ENCODE measurements at regions not wholly inside any gene's neighbourhood (a gene's known extent, or its start where the extent isn't known, plus 50 kb on each side); places are given as distances from the start of the nearest gene placed in this dataset.

- H3K27ac ChIP-seq (ENCODE audit: extremely low read depth, low read depth, low read length) = no peak overlapping the region
- no peaks in the 10 kb centered on the region for H3K4me1 ChIP-seq (ENCODE audit: control insufficient read depth, insufficient read depth, low read length)
- no peaks in the 10 kb centered on the region for H3K9me3 ChIP-seq (ENCODE audit: control insufficient read depth, insufficient read depth, low read depth, low read length)
- CTCF ChIA-PET = interaction anchor here (0.7 kb wide), 1 partner anchor 76 kb away, joined by 3 read pairs; no protein-coding TSS in a partner anchor
- no peak overlapping the region for H3K4me3 ChIP-seq (ENCODE audit: low read depth, low read length)
- POLR2A ChIA-PET = no interaction called here
- no peaks in the 10 kb centered on the region for H3K36me3 ChIP-seq (ENCODE audit: control insufficient read depth in 2 of 2, insufficient read depth in 1 of 2, low read length in 2 of 2)
- no peak for TF ChIP-seq ZNF514 (tag by site-specific recombination; IDR thresholded peaks at IDR 0.05)
- TF ChIP-seq KLF16 (tag by site-specific recombination; IDR thresholded peaks at IDR 0.05) = no peak
- TF ChIP-seq ZNF747 (tag by site-specific recombination; IDR thresholded peaks at IDR 0.05) = no peak
- TF ChIP-seq ZNF292 (tag by site-specific recombination; IDR thresholded peaks at IDR 0.05; ENCODE audit: borderline replicate concordance, low read depth) = no peak
- TF ChIP-seq ZBTB20 (tag by site-specific recombination; IDR thresholded peaks at IDR 0.05) = no peak
- TF ChIP-seq ZNF23 (tag by site-specific recombination; IDR thresholded peaks at IDR 0.05; ENCODE audit: borderline replicate concordance) = no peak
- no peak for TF ChIP-seq ZNF776 (tag by site-specific recombination; IDR thresholded peaks at IDR 0.05; ENCODE audit: borderline replicate concordance)
- no peak for TF ChIP-seq ZNF391 (tag by site-specific recombination; IDR thresholded peaks at IDR 0.05; ENCODE audit: borderline replicate concordance, low read depth)
- TF ChIP-seq KLF17 (tag by site-specific recombination; IDR thresholded peaks at IDR 0.05) = no peak
- no peak for TF ChIP-seq EGR2 (tag by site-specific recombination; IDR thresholded peaks at IDR 0.05; ENCODE audit: low read depth)
- TF ChIP-seq ZIC2 (tag by site-specific recombination; IDR thresholded peaks at IDR 0.05) = no peak
Measured at GRCh38 chr17:52283872-52284271, 125.4 kb upstream of the CA10 start.

- Histone ChIP-seq H3K4me3 (ENCODE audit: low read depth, low read length) (no peak overlapping the region), H3K9me3 (ENCODE audit: control insufficient read depth, insufficient read depth, low read depth, low read length) (no peaks in the 10 kb centered on the region), H3K4me1 (ENCODE audit: control insufficient read depth, insufficient read depth, low read length) (no peaks in the 10 kb centered on the region), H3K36me3 (ENCODE audit: control insufficient read depth in 2 of 2, insufficient read depth in 1 of 2, low read length in 2 of 2) (no peaks in the 10 kb centered on the region), H3K27ac (ENCODE audit: extremely low read depth, low read depth, low read length) (no peak overlapping the region)
- CTCF ChIA-PET = no interaction called here
- no peak for TF ChIP-seq RBAK (tag by site-specific recombination; IDR thresholded peaks at IDR 0.05)
- TF ChIP-seq ZNF140 (tag by site-specific recombination; IDR thresholded peaks at IDR 0.05) = no peak
- TF ChIP-seq HOXC10 (CRISPR knock-in tag; IDR thresholded peaks at IDR 0.05) = no peak
- TF ChIP-seq INSM2 (tag by site-specific recombination; IDR thresholded peaks at IDR 0.05) = no peak
- TF ChIP-seq YY2 (tag by site-specific recombination; IDR thresholded peaks at IDR 0.05) = no peak
- TF ChIP-seq ZNF707 (tag by site-specific recombination; IDR thresholded peaks at IDR 0.05) = no peak
- POLR2A ChIA-PET = no interaction called here
Measured at GRCh38 chr17:52276381-52277008, 118.0 kb upstream of the CA10 start.

GRCh38 chr17:52271781-52272180 lies 113.3 kb upstream of the CA10 start:
- H3K27ac ChIP-seq (ENCODE audit: extremely low read depth, low read depth, low read length) = no peak overlapping the region
- H3K9me3 ChIP-seq (ENCODE audit: control insufficient read depth, insufficient read depth, low read depth, low read length) = no peaks in the 10 kb centered on the region
- POLR2A ChIA-PET = no interaction called here
- CTCF ChIA-PET = no interaction called here
- no peak overlapping the region for H3K4me3 ChIP-seq (ENCODE audit: low read depth, low read length)
- H3K4me1 ChIP-seq (ENCODE audit: control insufficient read depth, insufficient read depth, low read length) = no peaks in the 10 kb centered on the region
- no peaks in the 10 kb centered on the region for H3K36me3 ChIP-seq (ENCODE audit: control insufficient read depth in 2 of 2, insufficient read depth in 1 of 2, low read length in 2 of 2)
- TF ChIP-seq ZNF518A (tag by site-specific recombination; conservative IDR thresholded peaks at IDR 0.05; ENCODE audit: low read depth) (no peak), ZNF311 (tag by site-specific recombination; IDR thresholded peaks at IDR 0.05; ENCODE audit: borderline replicate concordance) (no peak), TRIM28 (IDR thresholded peaks at IDR 0.05; ENCODE audit: borderline replicate concordance, low read length) (no peak), ZNF76 (tag by site-specific recombination; IDR thresholded peaks at IDR 0.05; ENCODE audit: borderline replicate concordance, low read depth) (no peak), ZNF560 (tag by site-specific recombination; IDR thresholded peaks at IDR 0.05; ENCODE audit: borderline replicate concordance) (no peak), KLF16 (tag by site-specific recombination; IDR thresholded peaks at IDR 0.05) (no peak), ZNF549 (tag by site-specific recombination; IDR thresholded peaks at IDR 0.05) (no peak)
